HepG2 (cell line): ENCODE measurements at regions not wholly inside any gene's neighbourhood (a gene's known extent, or its start where the extent isn't known, plus 50 kb on each side); places are given as distances from the start of the nearest gene placed in this dataset.

Experiments
- ARNT2 ChIP-seq: sonication (generic); formaldehyde crosslinking; IDR thresholded peaks from 2 replicates; pipeline ENCODE4 v1.8.0; 2022; ENCODE audit warnings: mild to moderate bottlenecking, low read depth, missing genetic modification reagents, moderate library complexity
- ETV6 ChIP-seq: sonication (generic); formaldehyde crosslinking; conservative IDR thresholded peaks from 2 replicates; pipeline ENCODE4 v1.4.0; 2020; ENCODE audit warnings: missing genetic modification reagents
- PCBP2 ChIP-seq: fragments of 200-400 bp; formaldehyde crosslinking; optimal IDR thresholded peaks from 2 replicates; pipeline ENCODE3; 2018; ENCODE audit warnings: low read length, low read depth; ENCODE audit not compliant: poor library complexity, severe bottlenecking
- TEAD2 ChIP-seq: sonication (generic); formaldehyde crosslinking; IDR thresholded peaks from 2 replicates; pipeline ENCODE4 v1.9.0; 2021; ENCODE audit warnings: missing genetic modification reagents
- ZNF563 ChIP-seq: sonication (generic); formaldehyde crosslinking; IDR thresholded peaks from 2 replicates; pipeline ENCODE4 v1.8.0; 2022; ENCODE audit warnings: mild to moderate bottlenecking, moderate library complexity, missing genetic modification reagents
- ZNF564 ChIP-seq: sonication (generic); formaldehyde crosslinking; IDR thresholded peaks from 2 replicates; pipeline ENCODE4 v1.8.1; 2023; ENCODE audit warnings: mild to moderate bottlenecking, missing genetic modification reagents

DNA sequence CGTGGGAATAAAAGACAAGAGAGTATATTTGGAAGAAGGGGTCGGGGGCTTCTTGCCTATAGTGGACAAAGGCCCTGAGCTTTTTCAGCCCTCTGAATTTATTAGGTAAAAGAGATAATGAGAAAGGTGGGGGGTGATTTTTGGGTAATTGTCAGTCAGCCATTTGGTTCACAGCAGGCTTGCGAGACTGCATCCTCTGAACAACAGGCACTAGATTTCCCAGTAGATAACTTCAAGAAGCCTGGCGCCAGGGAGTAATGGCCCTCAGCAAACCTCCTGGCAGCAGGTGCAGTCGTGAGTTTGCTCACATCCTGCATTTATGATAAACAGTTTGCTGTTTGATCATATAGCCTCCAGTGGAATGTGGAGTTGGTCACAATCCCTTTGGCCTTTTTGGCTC is 609.0 kb downstream of the DHX35 start:
- no peak for TF ChIP-seq ZNF563 (CRISPR knock-in tag)
- no peak for TF ChIP-seq PCBP2
- TF ChIP-seq TEAD2 (CRISPR knock-in tag), result no peak
- no peak for TF ChIP-seq ARNT2
- TF ChIP-seq ZNF564, result no peak
- TF ChIP-seq ETV6 (CRISPR knock-in tag), result no peak
